SK-N-SH (cell line): ENCODE measurements at regions not wholly inside any gene's neighbourhood (a gene's known extent, or its start where the extent isn't known, plus 50 kb on each side); places are given as distances from the start of the nearest gene placed in this dataset.

ENCODE experiments used
- CTCF ChIA-PET: fragments of 300-600, 350-600 bp; formaldehyde crosslinking; extraction: SDS; loops from one replicate; lab custom pipeline; 2021; lab: Yijun Ruan, JAX
- POLR2A ChIA-PET: fragments of 350-600 bp; sonication (Branson Sonifier 250); formaldehyde crosslinking; extraction: SDS; loops from one replicate; lab custom pipeline; 2020; ENCODE audit warnings: antibody characterized with exemption, inconsistent platforms; lab: Yijun Ruan, JAX
- DNase-seq: peaks from one replicate; pipeline ENCODE4 v3.0.0; 2012
- H2AFZ ChIP-seq: fragments of 200-600 bp; sonication (generic); 2 replicates; pipeline ENCODE4 v1.8.1; 2016; ENCODE audit warnings: antibody characterized with exemption, mild to moderate bottlenecking, low read depth
- H3F3A ChIP-seq: fragments of 200-600 bp; sonication (generic); replicated peaks from 2 replicates; pipeline ENCODE3; 2016; ENCODE audit warnings: antibody characterized with exemption, mild to moderate bottlenecking; ENCODE audit not compliant: insufficient read depth
- H3K27ac ChIP-seq, 2 experiments: fragments of 200-500 bp in 1 of 2; fragments of 200-600 bp in 1 of 2; sonication (Bioruptor generic) in 1 of 2; sonication (generic), shearing (Covaris generic) in 1 of 2; 2 replicates each; pipeline versions ENCODE4 v1.5.1 to v1.6.1; 2014 to 2016; ENCODE audit warnings: low read depth in 2 of 2, inconsistent platforms in 1 of 2, low read length in 1 of 2, mild to moderate bottlenecking in 1 of 2, mixed read lengths in 1 of 2
- H3K27me3 ChIP-seq: fragments of 200-600 bp; sonication (generic), shearing (Covaris generic); 2 replicates; pipeline ENCODE4 v1.6.1; 2016; ENCODE audit warnings: mixed run types; ENCODE audit not compliant: insufficient read depth
- H3K36me3 ChIP-seq, 2 experiments: fragments of 200-500 bp in 1 of 2; fragments of 200-600 bp in 1 of 2; sonication (Bioruptor generic) in 1 of 2; sonication (generic) in 1 of 2; replicated peaks in 1 of 2; 2 replicates each; pipeline versions ENCODE3 to v1.5.1; 2014 to 2016; ENCODE audit warnings: low read length in 1 of 2, mild to moderate bottlenecking in 1 of 2; ENCODE audit not compliant: insufficient read depth in 2 of 2, control insufficient read depth in 1 of 2
- H3K4me1 ChIP-seq, 2 experiments: fragments of 200-500 bp in 1 of 2; fragments of 200-600 bp in 1 of 2; sonication (Bioruptor generic) in 1 of 2; sonication (generic), shearing (Covaris generic) in 1 of 2; 2 replicates each; pipeline versions ENCODE4 v1.5.1 to v1.6.1; 2014 to 2016; ENCODE audit warnings: low read depth in 1 of 2, low read length in 1 of 2, mixed run types in 1 of 2; ENCODE audit not compliant: insufficient read depth in 2 of 2, control insufficient read depth in 1 of 2
- H3K4me2 ChIP-seq: fragments of 200-600 bp; sonication (generic), shearing (Covaris generic); 2 replicates; pipeline ENCODE4 v1.6.1; 2017; ENCODE audit warnings: mixed run types
- H3K4me3 ChIP-seq, 2 experiments: fragments of 200-500 bp in 1 of 2; fragments of 200-600 bp in 1 of 2; sonication (Bioruptor generic) in 1 of 2; sonication (generic), shearing (Covaris generic) in 1 of 2; 2 replicates each; pipeline versions ENCODE4 v1.5.1 to v1.8.1; 2014 to 2016; ENCODE audit warnings: low read depth in 2 of 2, inconsistent platforms in 1 of 2, low read length in 1 of 2, mild to moderate bottlenecking in 1 of 2, mixed read lengths in 1 of 2, moderate library complexity in 1 of 2
- H3K79me2 ChIP-seq: fragments of 200-600 bp; sonication (generic); 2 replicates; pipeline ENCODE4 v1.8.1; 2017; ENCODE audit warnings: mild to moderate bottlenecking; ENCODE audit not compliant: insufficient read depth
- H3K9ac ChIP-seq: fragments of 200-600 bp; sonication (generic); 2 replicates; pipeline ENCODE4 v1.6.1; 2017; ENCODE audit warnings: mixed run types
- H3K9me2 ChIP-seq: fragments of 200-600 bp; sonication (generic); 2 replicates; pipeline ENCODE4 v1.6.1; 2017; ENCODE audit warnings: mixed run types
- H3K9me3 ChIP-seq: fragments of 200-600 bp; sonication (generic); 2 replicates; pipeline ENCODE4 v1.6.1; 2017; ENCODE audit warnings: mixed run types, mild to moderate bottlenecking, moderate library complexity
- H4K20me1 ChIP-seq: fragments of 200-600 bp; sonication (generic); 2 replicates; pipeline ENCODE4 v1.6.1; 2017; ENCODE audit warnings: mild to moderate bottlenecking, mixed run types; ENCODE audit not compliant: insufficient read depth
- CTCF ChIP-seq: fragments of 200-600 bp; sonication (generic); IDR thresholded peaks from 2 replicates; pipeline ENCODE4 v1.6.1; 2017; ENCODE audit warnings: antibody characterized with exemption, mild to moderate bottlenecking, moderate library complexity
- ELF1 ChIP-seq: IDR thresholded peaks from 2 replicates; pipeline ENCODE4 v1.4.0; 2012
- EP300 ChIP-seq, 2 experiments: IDR thresholded peaks; 2 replicates each; pipeline versions ENCODE4 v1.4.0 to v1.6.1; 2012; ENCODE audit warnings: borderline replicate concordance in 1 of 2, low read depth in 1 of 2, low read length in 1 of 2
- FOSL2 ChIP-seq: IDR thresholded peaks from 2 replicates; pipeline ENCODE4 v1.4.0; 2012; ENCODE audit warnings: low read depth, mild to moderate bottlenecking, moderate library complexity, borderline replicate concordance
- GABPA ChIP-seq: IDR thresholded peaks from 2 replicates; pipeline ENCODE4 v1.4.0; 2012; ENCODE audit warnings: low read depth, mild to moderate bottlenecking
- JUND ChIP-seq: IDR thresholded peaks from 2 replicates; pipeline ENCODE4 v1.4.0; 2012
- MAX ChIP-seq: IDR thresholded peaks from 2 replicates; pipeline ENCODE4 v1.4.0; 2012; ENCODE audit warnings: low read depth
- MEF2A ChIP-seq: IDR thresholded peaks from 2 replicates; pipeline ENCODE4 v1.4.0; 2012; ENCODE audit warnings: low read depth, borderline replicate concordance
- MXI1 ChIP-seq: IDR thresholded peaks from 2 replicates; pipeline ENCODE4 v1.6.1; 2012; ENCODE audit warnings: mild to moderate bottlenecking, low read depth, low read length, improper control_type of control experiment
- NFIC ChIP-seq: IDR thresholded peaks from 2 replicates; pipeline ENCODE4 v1.4.0; 2012; ENCODE audit warnings: borderline replicate concordance
- POLR2AphosphoS5 ChIP-seq: IDR thresholded peaks from 2 replicates; pipeline ENCODE4 v1.6.1; 2012; ENCODE audit warnings: low read depth, low read length
- RXRA ChIP-seq: IDR thresholded peaks from 2 replicates; pipeline ENCODE4 v1.4.0; 2012; ENCODE audit warnings: low read depth, mild to moderate bottlenecking, borderline replicate concordance
- SMC3 ChIP-seq: IDR thresholded peaks from 2 replicates; pipeline ENCODE4 v1.6.1; 2012; ENCODE audit warnings: low read depth, low read length, improper control_type of control experiment
- YY1 ChIP-seq: IDR thresholded peaks from 2 replicates; pipeline ENCODE4 v1.4.0; 2012; ENCODE audit warnings: low read depth, mild to moderate bottlenecking
- WGBS: methylation state at CpG from one replicate; pipeline ENCODE4 v1.1.6; 2017; ENCODE audit warnings: low lambda C conversion rate; 5-methylcytosine and 5-hydroxymethylcytosine counted together
- TF ChIP-seq, protein P1 (sequence below): IDR thresholded peaks from 2 replicates; pipeline ENCODE4; 2012
- TF ChIP-seq, protein P2 (sequence below): IDR thresholded peaks from 2 replicates; pipeline ENCODE4 v1.6.1; 2012; ENCODE audit warnings: mild to moderate bottlenecking, low read depth, low read length, moderate library complexity
- TF ChIP-seq, protein P3 (sequence below): fragments of 150-350 bp; IDR thresholded peaks from 2 replicates; pipeline ENCODE4 v1.6.1; 2016; ENCODE audit warnings: mild to moderate bottlenecking, low read depth, low read length
- TF ChIP-seq, protein P4 (sequence below): IDR thresholded peaks from 2 replicates; pipeline ENCODE4 v1.4.0; 2012; ENCODE audit warnings: low read depth, borderline replicate concordance

GRCh38 chr7:10860516-10860915, 113.2 kb upstream of the PHF14 start:
- H2AFZ ChIP-seq = no peak overlapping the region
- TF ChIP-seq MXI1 (no peak), POLR2AphosphoS5 (no peak), YY1 (no peak), ELF1 (no peak), FOSL2 (no peak), EP300 (IDR thresholded peaks at IDR 0.05; ENCODE audit: borderline replicate concordance in 1 of 2, low read depth in 1 of 2, low read length in 1 of 2) (no peak)
- TF ChIP-seq, protein P1, sequence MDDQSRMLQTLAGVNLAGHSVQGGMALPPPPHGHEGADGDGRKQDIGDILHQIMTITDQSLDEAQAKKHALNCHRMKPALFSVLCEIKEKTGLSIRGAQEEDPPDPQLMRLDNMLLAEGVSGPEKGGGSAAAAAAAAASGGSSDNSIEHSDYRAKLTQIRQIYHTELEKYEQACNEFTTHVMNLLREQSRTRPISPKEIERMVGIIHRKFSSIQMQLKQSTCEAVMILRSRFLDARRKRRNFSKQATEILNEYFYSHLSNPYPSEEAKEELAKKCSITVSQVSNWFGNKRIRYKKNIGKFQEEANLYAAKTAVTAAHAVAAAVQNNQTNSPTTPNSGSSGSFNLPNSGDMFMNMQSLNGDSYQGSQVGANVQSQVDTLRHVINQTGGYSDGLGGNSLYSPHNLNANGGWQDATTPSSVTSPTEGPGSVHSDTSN = no peak
- TF ChIP-seq, protein P2, sequence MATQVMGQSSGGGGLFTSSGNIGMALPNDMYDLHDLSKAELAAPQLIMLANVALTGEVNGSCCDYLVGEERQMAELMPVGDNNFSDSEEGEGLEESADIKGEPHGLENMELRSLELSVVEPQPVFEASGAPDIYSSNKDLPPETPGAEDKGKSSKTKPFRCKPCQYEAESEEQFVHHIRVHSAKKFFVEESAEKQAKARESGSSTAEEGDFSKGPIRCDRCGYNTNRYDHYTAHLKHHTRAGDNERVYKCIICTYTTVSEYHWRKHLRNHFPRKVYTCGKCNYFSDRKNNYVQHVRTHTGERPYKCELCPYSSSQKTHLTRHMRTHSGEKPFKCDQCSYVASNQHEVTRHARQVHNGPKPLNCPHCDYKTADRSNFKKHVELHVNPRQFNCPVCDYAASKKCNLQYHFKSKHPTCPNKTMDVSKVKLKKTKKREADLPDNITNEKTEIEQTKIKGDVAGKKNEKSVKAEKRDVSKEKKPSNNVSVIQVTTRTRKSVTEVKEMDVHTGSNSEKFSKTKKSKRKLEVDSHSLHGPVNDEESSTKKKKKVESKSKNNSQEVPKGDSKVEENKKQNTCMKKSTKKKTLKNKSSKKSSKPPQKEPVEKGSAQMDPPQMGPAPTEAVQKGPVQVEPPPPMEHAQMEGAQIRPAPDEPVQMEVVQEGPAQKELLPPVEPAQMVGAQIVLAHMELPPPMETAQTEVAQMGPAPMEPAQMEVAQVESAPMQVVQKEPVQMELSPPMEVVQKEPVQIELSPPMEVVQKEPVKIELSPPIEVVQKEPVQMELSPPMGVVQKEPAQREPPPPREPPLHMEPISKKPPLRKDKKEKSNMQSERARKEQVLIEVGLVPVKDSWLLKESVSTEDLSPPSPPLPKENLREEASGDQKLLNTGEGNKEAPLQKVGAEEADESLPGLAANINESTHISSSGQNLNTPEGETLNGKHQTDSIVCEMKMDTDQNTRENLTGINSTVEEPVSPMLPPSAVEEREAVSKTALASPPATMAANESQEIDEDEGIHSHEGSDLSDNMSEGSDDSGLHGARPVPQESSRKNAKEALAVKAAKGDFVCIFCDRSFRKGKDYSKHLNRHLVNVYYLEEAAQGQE = no peak
- no peaks in the 10 kb centered on the region for H3K27me3 ChIP-seq
- H3K4me1 ChIP-seq = no peaks in the 10 kb centered on the region
- H3K9me2 ChIP-seq = no peaks in the 10 kb centered on the region
- H3K9ac ChIP-seq = no peak overlapping the region
- no peak overlapping the region for H3K4me2 ChIP-seq
- no peaks in the 10 kb centered on the region for H3K79me2 ChIP-seq
- POLR2A ChIA-PET = no interaction called here
- H3F3A ChIP-seq = no peaks in the 10 kb centered on the region
- no peaks in the 10 kb centered on the region for H4K20me1 ChIP-seq
- H3K36me3 ChIP-seq = no peaks in the 10 kb centered on the region
- H3K4me3 ChIP-seq = no peak overlapping the region
- no peak for DNase-seq
- 26% methylated on average over 2 of the region's 2 CpGs for WGBS
- no peaks in the 10 kb centered on the region for H3K9me3 ChIP-seq
- CTCF ChIA-PET = interaction anchor here (1.0 kb wide), 1 partner anchor 152 kb away, joined by 4 read pairs; no protein-coding TSS in a partner anchor
- no peak overlapping the region for H3K27ac ChIP-seq

- H3K4me2 ChIP-seq = no peak overlapping the region
- H3K36me3 ChIP-seq = no peaks in the 10 kb centered on the region
- no peaks in the 10 kb centered on the region for H3F3A ChIP-seq
- no peak overlapping the region for H3K27ac ChIP-seq
- no peak overlapping the region for H3K9ac ChIP-seq
- no peaks in the 10 kb centered on the region for H4K20me1 ChIP-seq
- no peaks in the 10 kb centered on the region for H3K27me3 ChIP-seq
- ChIA-PET CTCF (interaction anchor here (0.7 to 1.8 kb wide), 2 partner anchors 10 to 844 kb away, joined by 3 to 7 read pairs; no protein-coding TSS in a partner anchor), POLR2A (no interaction called here)
- 57% methylated on average over 7 of the region's 7 CpGs for WGBS
- H3K4me1 ChIP-seq = no peaks in the 10 kb centered on the region
- no peak overlapping the region for H3K4me3 ChIP-seq
- no peaks in the 10 kb centered on the region for H3K9me2 ChIP-seq
- no peak overlapping the region for H2AFZ ChIP-seq
- TF ChIP-seq MEF2A (no peak), MAX (no peak), SMC3 (no peak), GABPA (no peak), NFIC (no peak), EP300 (IDR thresholded peaks at IDR 0.05; ENCODE audit: borderline replicate concordance in 1 of 2, low read depth in 1 of 2, low read length in 1 of 2) (no peak), YY1 (no peak), CTCF (no peak), RXRA (no peak), JUND (no peak)
- TF ChIP-seq, protein P3, sequence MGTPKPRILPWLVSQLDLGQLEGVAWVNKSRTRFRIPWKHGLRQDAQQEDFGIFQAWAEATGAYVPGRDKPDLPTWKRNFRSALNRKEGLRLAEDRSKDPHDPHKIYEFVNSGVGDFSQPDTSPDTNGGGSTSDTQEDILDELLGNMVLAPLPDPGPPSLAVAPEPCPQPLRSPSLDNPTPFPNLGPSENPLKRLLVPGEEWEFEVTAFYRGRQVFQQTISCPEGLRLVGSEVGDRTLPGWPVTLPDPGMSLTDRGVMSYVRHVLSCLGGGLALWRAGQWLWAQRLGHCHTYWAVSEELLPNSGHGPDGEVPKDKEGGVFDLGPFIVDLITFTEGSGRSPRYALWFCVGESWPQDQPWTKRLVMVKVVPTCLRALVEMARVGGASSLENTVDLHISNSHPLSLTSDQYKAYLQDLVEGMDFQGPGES = no peak
- TF ChIP-seq, protein P4, sequence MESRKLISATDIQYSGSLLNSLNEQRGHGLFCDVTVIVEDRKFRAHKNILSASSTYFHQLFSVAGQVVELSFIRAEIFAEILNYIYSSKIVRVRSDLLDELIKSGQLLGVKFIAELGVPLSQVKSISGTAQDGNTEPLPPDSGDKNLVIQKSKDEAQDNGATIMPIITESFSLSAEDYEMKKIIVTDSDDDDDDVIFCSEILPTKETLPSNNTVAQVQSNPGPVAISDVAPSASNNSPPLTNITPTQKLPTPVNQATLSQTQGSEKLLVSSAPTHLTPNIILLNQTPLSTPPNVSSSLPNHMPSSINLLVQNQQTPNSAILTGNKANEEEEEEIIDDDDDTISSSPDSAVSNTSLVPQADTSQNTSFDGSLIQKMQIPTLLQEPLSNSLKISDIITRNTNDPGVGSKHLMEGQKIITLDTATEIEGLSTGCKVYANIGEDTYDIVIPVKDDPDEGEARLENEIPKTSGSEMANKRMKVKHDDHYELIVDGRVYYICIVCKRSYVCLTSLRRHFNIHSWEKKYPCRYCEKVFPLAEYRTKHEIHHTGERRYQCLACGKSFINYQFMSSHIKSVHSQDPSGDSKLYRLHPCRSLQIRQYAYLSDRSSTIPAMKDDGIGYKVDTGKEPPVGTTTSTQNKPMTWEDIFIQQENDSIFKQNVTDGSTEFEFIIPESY = no peak
- H3K9me3 ChIP-seq = no peaks in the 10 kb centered on the region
- no peaks in the 10 kb centered on the region for H3K79me2 ChIP-seq
- DNase-seq = no peak
These were observed 110.2 kb upstream of the PHF14 start for GRCh38 chr7:10863476-10863875.
